Erythroblast (primary cell): ENCODE measurements at regions not wholly inside any gene's neighbourhood (a gene's known extent, or its start where the extent isn't known, plus 50 kb on each side); places are given as distances from the start of the nearest gene placed in this dataset.

ENCODE experiments used
- GATA1 ChIP-seq: IDR thresholded peaks from 2 replicates; pipeline ENCODE4 v1.6.1; 2011; ENCODE audit warnings: low read depth, mild to moderate bottlenecking, control low read depth, low read length, moderate library complexity
- POLR2A ChIP-seq: IDR thresholded peaks from 2 replicates; pipeline ENCODE4 v1.6.1; 2011; ENCODE audit warnings: mild to moderate bottlenecking, low read length

DNA sequence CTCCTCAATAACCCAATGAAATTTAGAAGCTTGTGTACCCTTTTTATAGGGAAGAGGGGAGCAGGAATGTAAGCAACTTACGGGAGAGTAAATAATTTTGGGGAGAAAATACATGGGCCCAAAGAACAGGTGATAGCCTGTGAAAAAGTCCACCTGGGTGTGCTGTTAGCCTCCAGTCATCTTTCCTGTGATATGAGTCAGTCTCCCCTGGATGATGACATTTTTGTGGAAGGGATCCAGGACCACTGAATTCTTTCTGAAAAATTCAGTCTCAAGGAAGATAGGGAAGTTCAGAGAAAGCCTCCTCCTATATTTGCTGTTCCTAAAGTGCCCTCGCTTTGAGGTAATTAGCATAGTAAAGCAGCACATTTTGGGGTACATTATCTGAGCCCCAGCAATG is 149.8 kb downstream of the SQOR start:
- TF ChIP-seq POLR2A (no peak), GATA1 (no peak)
